ENCODE measurements at regions not wholly inside any gene's neighbourhood (a gene's known extent, or its start where the extent isn't known, plus 50 kb on each side); places are given as distances from the start of the nearest gene placed in this dataset.

- TF ChIP-seq CTCF (IDR thresholded peaks at IDR 0.05), result no peak
- TF ChIP-seq POLR2AphosphoS5 (IDR thresholded peaks at IDR 0.05), result no peak
- TF ChIP-seq POLR2A (IDR thresholded peaks at IDR 0.05), result no peak
These were observed 489.2 kb upstream of the UBE2E2 start for GRCh38 chr3:22713936-22714335.

All from gastroesophageal sphincter (tissue), 3 donors.